ENCODE measurements at regions not wholly inside any gene's neighbourhood (a gene's known extent, or its start where the extent isn't known, plus 50 kb on each side); places are given as distances from the start of the nearest gene placed in this dataset.

GRCh38 chr5:89041249-89041779 lies 158.3 kb upstream of the MEF2C start:
- no peak for TF ChIP-seq CTCF (IDR thresholded peaks at IDR 0.05)
- no peak for TF ChIP-seq ZFX (IDR thresholded peaks at IDR 0.05; ENCODE audit: borderline replicate concordance)
